Peyer's patch (tissue), 4 donors: ENCODE measurements at regions not wholly inside any gene's neighbourhood (a gene's known extent, or its start where the extent isn't known, plus 50 kb on each side); places are given as distances from the start of the nearest gene placed in this dataset.

ENCODE experiments used
- CTCF ChIP-seq, 6 experiments: fragments of 450-650 bp in 4 of 6; fragments of 200-600 bp in 2 of 6; sonication (generic) in 1 of 6; IDR thresholded peaks; one replicate each; pipeline ENCODE4 v1.5.1; 2017 to 2019; ENCODE audit warnings: antibody characterized with exemption in 6 of 6, mild to moderate bottlenecking in 3 of 6, moderate library complexity in 1 of 6
- POLR2A ChIP-seq, 2 donors: fragments of 450-650 bp; IDR thresholded peaks; one replicate each; pipeline ENCODE4 v1.5.1; 2017; ENCODE audit warnings: antibody characterized with exemption in 2 of 2, mild to moderate bottlenecking in 2 of 2, moderate library complexity in 2 of 2

GRCh38 chr18:49662506-49662905, 100.6 kb downstream of the LIPG start:
- no peak for TF ChIP-seq CTCF (IDR thresholded peaks at IDR 0.05)
- no peak for TF ChIP-seq POLR2A (IDR thresholded peaks at IDR 0.05)
